NCI-H82 treated with DMSO at 0.1 percent for 48 hours (cell line): ENCODE measurements at regions not wholly inside any gene's neighbourhood (a gene's known extent, or its start where the extent isn't known, plus 50 kb on each side); places are given as distances from the start of the nearest gene placed in this dataset.

Source experiments
- DNase-seq: peaks from one replicate; lab custom pipeline; 2025; ENCODE audit not compliant: unreplicated experiment; lab: John Stamatoyannopoulos, UW

- DNase-seq = peak; percentile 28
These were observed 101.2 kb downstream of the CRPPA start for GRCh38 chr7:16320099-16320660.

GRCh38 chr7:16318989-16319915 is 102.1 kb downstream of the CRPPA start:
- peak; percentile 79 for DNase-seq

GRCh38 chr7:16318463-16318862 is 102.9 kb downstream of the CRPPA start:
- DNase-seq = no peak

GRCh38 chr7:16317406-16317805 is 103.9 kb downstream of the CRPPA start:
- no peak for DNase-seq

GRCh38 chr7:16315280-16315679 is 106.1 kb downstream of the CRPPA start:
- DNase-seq = no peak

- DNase-seq = no peak
These were observed 112.2 kb downstream of the CRPPA start for GRCh38 chr7:16309129-16309528.

GRCh38 chr7:16301291-16301690 is 120.0 kb downstream of the CRPPA start:
- no peak for DNase-seq

GRCh38 chr7:16300361-16300895 is 120.9 kb downstream of the CRPPA start:
- DNase-seq = no peak

- no peak for DNase-seq
These were observed 121.5 kb downstream of the CRPPA start for GRCh38 chr7:16299853-16300252.

- no peak for DNase-seq
These were observed 123.1 kb downstream of the CRPPA start for GRCh38 chr7:16298221-16298620.

GRCh38 chr7:16295558-16295957 is 125.8 kb downstream of the CRPPA start:
- DNase-seq = peak; percentile 12

GRCh38 chr7:16293669-16294425 is 127.5 kb downstream of the CRPPA start:
- no peak for DNase-seq

- no peak for DNase-seq
These were observed 136.8 kb downstream of the CRPPA start for GRCh38 chr7:16284581-16284980.

GRCh38 chr7:16278167-16278787 is 143.1 kb downstream of the CRPPA start:
- no peak for DNase-seq

- DNase-seq = no peak
These were observed 149.2 kb downstream of the CRPPA start for GRCh38 chr7:16271990-16272665.

GRCh38 chr7:16271355-16271915 is 149.9 kb downstream of the CRPPA start:
- no peak for DNase-seq

GRCh38 chr7:16270844-16271243 is 150.5 kb downstream of the CRPPA start:
- no peak for DNase-seq

GRCh38 chr7:16268821-16269768 is 152.2 kb downstream of the CRPPA start:
- DNase-seq = peak; percentile 30
